K562 (cell line): ENCODE measurements at regions not wholly inside any gene's neighbourhood (a gene's known extent, or its start where the extent isn't known, plus 50 kb on each side); places are given as distances from the start of the nearest gene placed in this dataset.

ENCODE experiments used
- CTCF ChIP-seq, 3 experiments: IDR thresholded peaks in 2 of 3; conservative IDR thresholded peaks in 1 of 3; 2 replicates each; pipeline ENCODE4 v1.5.1; 2011 to 2012; ENCODE audit warnings: low read length in 3 of 3, mild to moderate bottlenecking in 3 of 3, control low read depth in 2 of 3, improper control_type of control experiment in 1 of 3, inconsistent platforms in 1 of 3, low read depth in 1 of 3, mixed read lengths in 1 of 3, moderate library complexity in 1 of 3; ENCODE audit not compliant: insufficient read depth in 2 of 3
- E2F4 ChIP-seq: sonication (generic); formaldehyde crosslinking; IDR thresholded peaks from 2 replicates; pipeline ENCODE4 v1.8.0; 2022; ENCODE audit warnings: mild to moderate bottlenecking, low read depth, missing genetic modification reagents
- REST ChIP-seq, 2 experiments: fragments of 450-650 bp; formaldehyde crosslinking in 1 of 2; IDR thresholded peaks; 2 replicates each; pipeline versions ENCODE4 v1.4.0 to v1.6.1; 2014 to 2020; ENCODE audit warnings: mild to moderate bottlenecking in 2 of 2, borderline replicate concordance in 1 of 2, low read depth in 1 of 2
- TCF3 ChIP-seq: sonication (generic); formaldehyde crosslinking; IDR thresholded peaks from 2 replicates; pipeline ENCODE4 v1.4.0; 2020; ENCODE audit warnings: mild to moderate bottlenecking, missing genetic modification reagents
- TF ChIP-seq, protein P1 (sequence below): fragments of 250-450 bp; sonication (Bioruptor Pico); IDR thresholded peaks from 2 replicates; pipeline ENCODE4 v1.5.1; 2021; ENCODE audit warnings: mild to moderate bottlenecking

- TF ChIP-seq CTCF (IDR thresholded peaks at IDR 0.05 in 2 of 3, conservative IDR thresholded peaks at IDR 0.05 in 1 of 3; ENCODE audit: insufficient read depth in 2 of 3, low read depth in 1 of 3, low read length in 3 of 3) (no peak), E2F4 (no peak), TCF3 (CRISPR knock-in tag) (no peak), REST (IDR thresholded peaks at IDR 0.05; ENCODE audit: borderline replicate concordance) (no peak), REST (CRISPR knock-in tag; IDR thresholded peaks at IDR 0.05; ENCODE audit: low read depth) (no peak)
- TF ChIP-seq, protein P1, sequence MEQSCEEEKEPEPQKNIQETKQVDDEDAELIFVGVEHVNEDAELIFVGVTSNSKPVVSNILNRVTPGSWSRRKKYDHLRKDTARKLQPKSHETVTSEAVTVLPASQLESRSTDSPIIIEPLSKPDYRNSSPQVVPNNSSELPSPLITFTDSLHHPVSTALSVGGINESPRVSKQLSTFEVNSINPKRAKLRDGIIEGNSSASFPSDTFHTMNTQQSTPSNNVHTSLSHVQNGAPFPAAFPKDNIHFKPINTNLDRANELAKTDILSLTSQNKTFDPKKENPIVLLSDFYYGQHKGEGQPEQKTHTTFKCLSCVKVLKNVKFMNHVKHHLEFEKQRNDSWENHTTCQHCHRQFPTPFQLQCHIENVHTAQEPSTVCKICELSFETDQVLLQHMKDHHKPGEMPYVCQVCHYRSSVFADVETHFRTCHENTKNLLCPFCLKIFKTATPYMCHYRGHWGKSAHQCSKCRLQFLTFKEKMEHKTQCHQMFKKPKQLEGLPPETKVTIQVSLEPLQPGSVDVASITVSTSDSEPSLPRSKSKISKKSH (CRISPR knock-in tag): no peak
Observed at GRCh38 chr2:189379287-189379630, 62.0 kb upstream of the WDR75 start.
